22Rv1 (cell line): ENCODE measurements at regions not wholly inside any gene's neighbourhood (a gene's known extent, or its start where the extent isn't known, plus 50 kb on each side); places are given as distances from the start of the nearest gene placed in this dataset.
"Not testable (repeated sequence)": the region's sequence is repeated elsewhere in the genome, so short reads cannot be mapped to it uniquely, and the experiment has no call there.

Experiments
- H3K27ac ChIP-seq: fragments of 450-650 bp; 2 replicates; pipeline ENCODE4 v1.5.1; 2017
- CTCF ChIP-seq: fragments of 450-650 bp; IDR thresholded peaks from 2 replicates; pipeline ENCODE4 v1.5.1; 2017; ENCODE audit warnings: mild to moderate bottlenecking
- ZFX ChIP-seq: fragments of 450-650 bp; IDR thresholded peaks from 2 replicates; pipeline ENCODE4 v1.6.1; 2017; ENCODE audit warnings: antibody characterized with exemption, borderline replicate concordance

DNA sequence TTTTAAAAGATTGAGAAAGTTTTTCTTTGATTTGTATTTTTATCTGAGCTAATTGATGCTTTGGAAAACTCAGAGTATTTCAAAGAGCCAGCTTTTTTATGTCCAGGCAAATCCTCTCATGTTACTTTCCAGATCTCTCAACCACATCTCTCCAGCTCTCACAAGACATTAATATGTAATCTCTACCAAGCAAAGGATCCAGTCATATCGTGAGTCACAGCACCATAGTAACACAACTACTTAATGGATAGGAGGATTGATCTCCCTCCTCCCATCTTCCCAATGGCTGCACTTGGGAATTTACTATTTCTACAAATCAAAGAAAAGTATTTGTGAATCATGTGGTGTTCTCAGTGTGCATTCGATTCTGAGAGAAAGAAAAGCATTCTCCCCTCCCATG is 63.3 kb downstream of the POU4F1 start:
- TF ChIP-seq CTCF = no peak
- no peak for TF ChIP-seq ZFX

GRCh38 chr13:78526044-78526443 is 77.3 kb downstream of the POU4F1 start:
- H3K27ac ChIP-seq = not testable (repeated sequence)

More for the DNA sequence above, 63.3 kb downstream of the POU4F1 start:
- H3K27ac ChIP-seq = no peak overlapping the region

DNA sequence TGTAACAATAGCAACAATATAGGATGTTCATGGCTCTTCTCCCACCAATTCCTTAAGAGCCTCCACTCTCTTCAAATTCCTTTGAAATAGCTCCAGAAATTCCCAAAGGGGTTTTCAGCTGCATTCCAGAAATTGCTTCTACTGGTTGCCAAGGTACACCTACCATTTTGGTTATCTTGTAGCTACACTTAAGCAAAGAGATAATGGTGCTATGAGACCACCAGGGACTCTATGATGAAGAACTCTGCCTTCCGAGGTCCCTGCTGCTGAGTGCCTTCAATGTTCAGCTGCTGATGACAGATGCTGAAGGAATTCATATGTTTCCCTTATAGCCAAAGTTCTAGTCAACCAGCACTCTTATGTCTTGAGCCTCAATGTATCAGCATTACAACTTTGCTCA is 78.4 kb downstream of the POU4F1 start:
- H3K27ac ChIP-seq = no peak overlapping the region
- no peak for TF ChIP-seq ZFX
- no peak for TF ChIP-seq CTCF

DNA sequence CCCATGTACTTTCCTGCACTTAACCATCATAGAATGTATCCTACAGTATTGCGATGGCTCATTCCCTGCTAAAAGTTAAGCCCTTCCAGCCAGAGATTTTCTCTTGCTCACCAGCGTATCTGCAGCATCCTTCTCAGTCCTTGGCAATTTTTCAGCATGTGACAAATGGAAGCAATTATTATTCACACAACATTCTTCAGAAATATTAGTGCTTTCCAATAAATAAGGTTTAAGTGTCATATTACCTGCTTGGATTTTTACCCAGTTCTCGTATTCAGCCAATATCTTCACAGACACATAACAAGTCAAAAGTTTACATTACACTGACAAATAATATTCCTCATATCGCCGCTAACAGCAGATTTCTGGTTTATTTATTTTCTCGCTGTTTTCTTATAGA is 82.3 kb downstream of the POU4F1 start:
- TF ChIP-seq CTCF (no peak), ZFX (no peak)
- H3K27ac ChIP-seq = no peak overlapping the region

DNA sequence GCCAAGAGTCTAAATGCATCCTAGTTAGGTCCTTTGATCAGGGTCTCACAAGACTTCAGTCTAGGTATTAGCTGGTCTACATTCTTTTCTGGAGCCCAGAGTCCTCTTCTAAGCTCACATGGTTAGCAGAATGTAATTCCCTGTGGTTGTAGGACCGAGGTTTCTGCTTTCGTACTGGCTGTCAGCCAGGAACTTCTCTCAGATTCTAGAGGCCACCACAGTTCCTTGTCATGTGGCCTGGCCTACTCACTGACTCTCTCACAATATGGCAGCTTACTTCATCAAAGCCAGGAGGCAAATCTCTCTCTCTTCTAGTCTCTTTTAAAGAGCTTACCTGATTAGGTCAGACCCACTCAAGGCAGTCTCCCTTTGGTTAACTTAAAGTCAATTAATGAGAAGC is 82.9 kb downstream of the POU4F1 start:
- H3K27ac ChIP-seq = no peak overlapping the region
- TF ChIP-seq CTCF (no peak), ZFX (no peak)

DNA sequence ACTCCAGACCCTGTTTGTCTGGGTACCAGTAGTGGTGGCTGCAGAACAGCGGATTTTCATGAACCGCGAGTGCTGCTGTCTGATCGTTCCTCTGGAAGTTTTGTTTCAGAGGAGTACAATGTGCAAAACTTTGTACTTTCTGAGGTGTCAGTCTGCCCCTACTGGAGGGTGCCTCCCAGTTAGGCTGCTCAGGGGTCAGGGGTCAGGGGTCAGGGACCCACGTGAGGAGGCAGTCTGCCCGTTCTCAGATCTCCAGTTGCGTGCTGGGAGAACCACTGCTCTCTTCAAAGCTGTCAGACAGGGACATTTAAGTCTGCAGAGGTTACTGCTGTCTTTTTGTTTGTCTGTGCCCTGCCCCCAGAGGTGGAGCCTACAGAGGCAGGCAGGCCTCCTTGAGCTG is 84.9 kb downstream of the POU4F1 start:
- not testable (repeated sequence) for H3K27ac ChIP-seq

DNA sequence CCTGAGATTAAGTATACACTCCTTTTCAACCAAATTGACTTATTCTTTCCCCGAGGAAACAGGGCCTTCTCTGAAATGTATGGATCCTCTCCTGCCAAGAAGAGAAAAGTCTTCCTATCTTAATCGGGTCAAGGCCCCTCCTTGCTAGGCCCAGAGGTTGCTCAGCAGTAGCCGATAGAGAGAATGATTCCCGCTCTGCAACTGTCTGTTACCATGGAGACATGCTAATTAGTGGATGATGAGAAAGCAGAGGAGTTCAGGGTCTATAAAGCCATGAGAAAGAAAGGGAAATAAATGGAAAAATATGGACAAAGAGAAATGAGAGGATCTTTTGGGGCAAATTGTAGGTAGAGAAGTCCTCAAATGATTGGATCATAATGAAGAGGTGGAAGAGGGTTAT is 103.5 kb downstream of the POU4F1 start:
- no peak overlapping the region for H3K27ac ChIP-seq
- TF ChIP-seq CTCF (no peak), ZFX (no peak)

GRCh38 chr13:78497702-78498355 is 105.5 kb downstream of the POU4F1 start:
- no peak for TF ChIP-seq ZFX
- no peak for TF ChIP-seq CTCF
- H3K27ac ChIP-seq = no peak overlapping the region

GRCh38 chr13:78491978-78492377 is 111.4 kb downstream of the POU4F1 start:
- TF ChIP-seq CTCF (no peak), ZFX (no peak)
- no peak overlapping the region for H3K27ac ChIP-seq

- H3K27ac ChIP-seq = not testable (repeated sequence)
Observed at GRCh38 chr13:78490225-78490624, 113.1 kb downstream of the POU4F1 start.
